GM21529 (cell line): ENCODE measurements at regions not wholly inside any gene's neighbourhood (a gene's known extent, or its start where the extent isn't known, plus 50 kb on each side); places are given as distances from the start of the nearest gene placed in this dataset.
"Not testable (repeated sequence)": the region's sequence is repeated elsewhere in the genome, so short reads cannot be mapped to it uniquely, and the experiment has no call there.

Source experiments
- ATAC-seq: cut with Tn5 transposase; IDR thresholded peaks from one replicate; pipeline ENCODE4 v1.9.1; 2021; ENCODE audit not compliant: unreplicated experiment

- no peak for ATAC-seq
These were observed 387.1 kb upstream of the PAPPA start for GRCh38 chr9:115766370-115766955.

- ATAC-seq: no peak
These were observed 383.1 kb upstream of the PAPPA start for GRCh38 chr9:115770521-115770920.

GRCh38 chr9:115775659-115776058 is 377.9 kb upstream of the PAPPA start:
- no peak for ATAC-seq

- no peak for ATAC-seq
These were observed 376.0 kb upstream of the PAPPA start for GRCh38 chr9:115777610-115778009.

- no peak for ATAC-seq
These were observed 372.4 kb upstream of the PAPPA start for GRCh38 chr9:115781070-115781736.

- ATAC-seq: no peak
These were observed 367.3 kb upstream of the PAPPA start for GRCh38 chr9:115786321-115786720.

GRCh38 chr9:115790520-115790919 is 363.1 kb upstream of the PAPPA start:
- ATAC-seq: no peak

GRCh38 chr9:115794921-115795475 is 358.6 kb upstream of the PAPPA start:
- ATAC-seq: no peak

- ATAC-seq: no peak
These were observed 353.9 kb upstream of the PAPPA start for GRCh38 chr9:115799734-115800133.

- ATAC-seq: no peak
These were observed 349.4 kb upstream of the PAPPA start for GRCh38 chr9:115804206-115804605.

- no peak for ATAC-seq
These were observed 345.5 kb upstream of the PAPPA start for GRCh38 chr9:115808108-115808507.

- no peak for ATAC-seq
These were observed 344.9 kb upstream of the PAPPA start for GRCh38 chr9:115808695-115809094.

GRCh38 chr9:115810166-115810565 is 343.4 kb upstream of the PAPPA start:
- no peak for ATAC-seq

GRCh38 chr9:115814081-115814480 is 339.5 kb upstream of the PAPPA start:
- ATAC-seq: no peak

GRCh38 chr9:115815786-115816185 is 337.8 kb upstream of the PAPPA start:
- no peak for ATAC-seq

- not testable (repeated sequence) for ATAC-seq
These were observed 334.9 kb upstream of the PAPPA start for GRCh38 chr9:115818651-115819050.

GRCh38 chr9:115832031-115832430 is 321.6 kb upstream of the PAPPA start:
- no peak for ATAC-seq

- ATAC-seq: no peak
These were observed 316.0 kb upstream of the PAPPA start for GRCh38 chr9:115837618-115838017.

- no peak for ATAC-seq
These were observed 315.2 kb upstream of the PAPPA start for GRCh38 chr9:115838417-115838816.

- not testable (repeated sequence) for ATAC-seq
These were observed 309.2 kb upstream of the PAPPA start for GRCh38 chr9:115844433-115844832.

- no peak for ATAC-seq
These were observed 307.8 kb upstream of the PAPPA start for GRCh38 chr9:115845648-115846312.

GRCh38 chr9:115847216-115847615 is 306.4 kb upstream of the PAPPA start:
- no peak for ATAC-seq
